Transverse colon (tissue), 3 donors: ENCODE measurements at regions not wholly inside any gene's neighbourhood (a gene's known extent, or its start where the extent isn't known, plus 50 kb on each side); places are given as distances from the start of the nearest gene placed in this dataset.

Source experiments
- POLR2A ChIP-seq: fragments of 450-650 bp; IDR thresholded peaks from one replicate; pipeline ENCODE4 v1.6.1; 2016; ENCODE audit warnings: antibody characterized with exemption, mild to moderate bottlenecking, moderate library complexity
- TF ChIP-seq, protein P1 (sequence below), 5 experiments: fragments of 200-600 bp in 3 of 5; fragments of 450-650 bp in 2 of 5; sonication (generic) in 3 of 5; IDR thresholded peaks; 1 replicate in 2 of 5; 2 replicates in 3 of 5; pipeline ENCODE4 v1.5.1; 2016 to 2017; ENCODE audit warnings: antibody characterized with exemption in 5 of 5, inconsistent platforms in 3 of 5, mild to moderate bottlenecking in 2 of 5, moderate library complexity in 1 of 5

DNA sequence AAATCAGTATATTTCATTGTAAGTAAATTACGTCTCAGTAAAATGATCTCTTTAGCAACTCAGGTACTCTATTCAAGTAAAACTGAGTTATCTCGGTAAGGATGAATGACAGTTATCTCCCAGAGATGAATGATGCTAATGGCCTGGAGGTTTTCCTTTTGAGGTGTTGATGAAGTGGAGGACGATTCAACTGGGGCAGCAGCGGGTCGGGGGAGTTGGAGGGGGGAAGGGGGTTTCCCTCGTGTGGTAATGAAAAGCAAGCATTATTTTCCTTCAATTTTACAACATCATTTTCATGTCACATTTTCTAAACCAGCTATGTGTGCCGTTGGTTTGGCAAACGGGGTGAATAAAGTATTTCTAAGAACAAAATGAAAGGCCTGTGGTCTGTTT, 92.4 kb upstream of the ATXN3L start:
- TF ChIP-seq, protein P1, sequence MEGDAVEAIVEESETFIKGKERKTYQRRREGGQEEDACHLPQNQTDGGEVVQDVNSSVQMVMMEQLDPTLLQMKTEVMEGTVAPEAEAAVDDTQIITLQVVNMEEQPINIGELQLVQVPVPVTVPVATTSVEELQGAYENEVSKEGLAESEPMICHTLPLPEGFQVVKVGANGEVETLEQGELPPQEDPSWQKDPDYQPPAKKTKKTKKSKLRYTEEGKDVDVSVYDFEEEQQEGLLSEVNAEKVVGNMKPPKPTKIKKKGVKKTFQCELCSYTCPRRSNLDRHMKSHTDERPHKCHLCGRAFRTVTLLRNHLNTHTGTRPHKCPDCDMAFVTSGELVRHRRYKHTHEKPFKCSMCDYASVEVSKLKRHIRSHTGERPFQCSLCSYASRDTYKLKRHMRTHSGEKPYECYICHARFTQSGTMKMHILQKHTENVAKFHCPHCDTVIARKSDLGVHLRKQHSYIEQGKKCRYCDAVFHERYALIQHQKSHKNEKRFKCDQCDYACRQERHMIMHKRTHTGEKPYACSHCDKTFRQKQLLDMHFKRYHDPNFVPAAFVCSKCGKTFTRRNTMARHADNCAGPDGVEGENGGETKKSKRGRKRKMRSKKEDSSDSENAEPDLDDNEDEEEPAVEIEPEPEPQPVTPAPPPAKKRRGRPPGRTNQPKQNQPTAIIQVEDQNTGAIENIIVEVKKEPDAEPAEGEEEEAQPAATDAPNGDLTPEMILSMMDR (IDR thresholded peaks at IDR 0.05): no peak
- TF ChIP-seq POLR2A: no peak
